AML-193 (cell line): ENCODE measurements at regions not wholly inside any gene's neighbourhood (a gene's known extent, or its start where the extent isn't known, plus 50 kb on each side); places are given as distances from the start of the nearest gene placed in this dataset.
A peak's percentile ranks its signal among the peaks of the same experiment; 100 is the strongest.
"Not testable (repeated sequence)": the region's sequence is repeated elsewhere in the genome, so short reads cannot be mapped to it uniquely, and the experiment has no call there.

ENCODE experiments used
- DNase-seq, 2 experiments: peaks; one replicate each; lab custom pipeline; 2025; lab: John Stamatoyannopoulos, UW

GRCh38 chr2:17362956-17363355, 155.3 kb downstream of the RAD51AP2 start:
- DNase-seq: no peak

GRCh38 chr2:17355608-17356329, 162.5 kb downstream of the RAD51AP2 start:
- DNase-seq: no peak

- no peak for DNase-seq
Observed at GRCh38 chr2:17353263-17353662, 165.0 kb downstream of the RAD51AP2 start.

GRCh38 chr2:17342692-17343091, 175.5 kb downstream of the RAD51AP2 start:
- DNase-seq: not testable (repeated sequence)

- no peak for DNase-seq
Observed at GRCh38 chr2:17337507-17337906, 180.7 kb downstream of the RAD51AP2 start.

- no peak for DNase-seq
Observed at GRCh38 chr2:17336458-17336857, 181.8 kb downstream of the RAD51AP2 start.

GRCh38 chr2:17334300-17334699, 183.9 kb downstream of the RAD51AP2 start:
- no peak for DNase-seq

- DNase-seq: no peak
Observed at GRCh38 chr2:17331636-17332035, 186.6 kb downstream of the RAD51AP2 start.

- DNase-seq: no peak
Observed at GRCh38 chr2:17328161-17328560, 190.1 kb downstream of the RAD51AP2 start.

GRCh38 chr2:17327649-17328048, 190.6 kb downstream of the RAD51AP2 start:
- no peak for DNase-seq

- no peak for DNase-seq
Observed at GRCh38 chr2:17326717-17327116, 191.5 kb downstream of the RAD51AP2 start.

- DNase-seq: no peak
Observed at GRCh38 chr2:17323697-17324096, 194.5 kb downstream of the RAD51AP2 start.

GRCh38 chr2:17322461-17322860, 195.8 kb downstream of the RAD51AP2 start:
- DNase-seq: no peak

GRCh38 chr2:17319090-17319489, 199.2 kb downstream of the RAD51AP2 start:
- DNase-seq: no peak

- DNase-seq: no peak
Observed at GRCh38 chr2:17318013-17318412, 200.2 kb downstream of the RAD51AP2 start.

GRCh38 chr2:17317439-17317976, 200.7 kb downstream of the RAD51AP2 start:
- DNase-seq: no peak

GRCh38 chr2:17313261-17313660, 205.0 kb downstream of the RAD51AP2 start:
- DNase-seq: no peak

GRCh38 chr2:17311771-17312511, 206.3 kb downstream of the RAD51AP2 start:
- DNase-seq: no peak

GRCh38 chr2:17311106-17311619, 207.1 kb downstream of the RAD51AP2 start:
- no peak for DNase-seq

- peak; percentile 35 to 40 for DNase-seq
Observed at GRCh38 chr2:17309741-17310339, 208.4 kb downstream of the RAD51AP2 start.

- DNase-seq: no peak
Observed at GRCh38 chr2:17309181-17309580, 209.1 kb downstream of the RAD51AP2 start.

- no peak for DNase-seq
Observed at GRCh38 chr2:17306706-17307105, 211.5 kb downstream of the RAD51AP2 start.

GRCh38 chr2:17306219-17306618, 212.0 kb downstream of the RAD51AP2 start:
- DNase-seq: no peak
